ENCODE measurements at regions not wholly inside any gene's neighbourhood (a gene's known extent, or its start where the extent isn't known, plus 50 kb on each side); places are given as distances from the start of the nearest gene placed in this dataset.

DNA sequence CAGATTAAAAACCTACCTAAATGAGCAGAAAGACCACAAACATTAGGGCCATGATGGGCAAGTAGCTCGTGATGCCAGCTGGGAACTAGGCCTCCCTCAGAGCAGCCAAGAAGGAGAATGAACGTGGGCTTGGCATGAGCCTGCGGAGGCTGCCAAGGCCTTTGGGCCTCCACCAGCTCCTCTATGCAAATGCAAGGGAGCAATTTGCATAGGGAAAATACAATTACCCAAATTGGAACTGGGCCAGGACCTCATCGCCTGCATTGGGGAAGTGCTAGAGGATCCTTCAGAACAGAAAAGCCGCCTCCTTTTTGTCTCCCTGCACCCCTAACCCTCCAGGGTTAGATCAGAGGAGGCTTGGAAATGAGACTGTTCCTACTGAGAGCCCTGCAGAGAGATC, 326.4 kb downstream of the SMAD2 start:
- TF ChIP-seq, protein P1, sequence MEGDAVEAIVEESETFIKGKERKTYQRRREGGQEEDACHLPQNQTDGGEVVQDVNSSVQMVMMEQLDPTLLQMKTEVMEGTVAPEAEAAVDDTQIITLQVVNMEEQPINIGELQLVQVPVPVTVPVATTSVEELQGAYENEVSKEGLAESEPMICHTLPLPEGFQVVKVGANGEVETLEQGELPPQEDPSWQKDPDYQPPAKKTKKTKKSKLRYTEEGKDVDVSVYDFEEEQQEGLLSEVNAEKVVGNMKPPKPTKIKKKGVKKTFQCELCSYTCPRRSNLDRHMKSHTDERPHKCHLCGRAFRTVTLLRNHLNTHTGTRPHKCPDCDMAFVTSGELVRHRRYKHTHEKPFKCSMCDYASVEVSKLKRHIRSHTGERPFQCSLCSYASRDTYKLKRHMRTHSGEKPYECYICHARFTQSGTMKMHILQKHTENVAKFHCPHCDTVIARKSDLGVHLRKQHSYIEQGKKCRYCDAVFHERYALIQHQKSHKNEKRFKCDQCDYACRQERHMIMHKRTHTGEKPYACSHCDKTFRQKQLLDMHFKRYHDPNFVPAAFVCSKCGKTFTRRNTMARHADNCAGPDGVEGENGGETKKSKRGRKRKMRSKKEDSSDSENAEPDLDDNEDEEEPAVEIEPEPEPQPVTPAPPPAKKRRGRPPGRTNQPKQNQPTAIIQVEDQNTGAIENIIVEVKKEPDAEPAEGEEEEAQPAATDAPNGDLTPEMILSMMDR (IDR thresholded peaks at IDR 0.05) = no peak
- no peak for TF ChIP-seq POLR2A (IDR thresholded peaks at IDR 0.05)

All from right lobe of liver (tissue), 4 donors.